Ovary (tissue), 7 donors: ENCODE measurements at regions not wholly inside any gene's neighbourhood (a gene's known extent, or its start where the extent isn't known, plus 50 kb on each side); places are given as distances from the start of the nearest gene placed in this dataset.

Experiments
- DNase-seq, 5 donors: peaks; one replicate each; pipeline ENCODE4 v3.0.0-alpha.2; 2019 to 2020
- H3K27ac ChIP-seq, 2 donors: fragments of 200-600 bp; one replicate each; pipeline versions ENCODE4 v1.5.1 to v1.8.0; 2019 to 2022
- H3K27me3 ChIP-seq: fragments of 200-600 bp; one replicate; pipeline ENCODE4 v1.8.0; 2022
- H3K36me3 ChIP-seq: fragments of 200-600 bp; sonication (generic); one replicate; pipeline ENCODE4 v1.5.1; 2019
- H3K4me1 ChIP-seq: one replicate; pipeline ENCODE4 v1.8.1; 2013; ENCODE audit warnings: mild to moderate bottlenecking, moderate library complexity; ENCODE audit not compliant: insufficient read depth
- H3K4me3 ChIP-seq: fragments of 200-600 bp; sonication (generic); one replicate; pipeline ENCODE4 v1.5.1; 2017
- H3K9me3 ChIP-seq, 2 donors: fragments of 200-600 bp in 1 of 2; sonication (generic) in 1 of 2; one replicate each; pipeline versions ENCODE4 v1.5.1 to v1.8.1; 2013 to 2019; ENCODE audit warnings: mild to moderate bottlenecking in 1 of 2, moderate library complexity in 1 of 2
- EP300 ChIP-seq: sonication (generic); formaldehyde crosslinking; IDR thresholded peaks from one replicate; pipeline ENCODE4 v1.6.1; 2017; ENCODE audit warnings: antibody characterized with exemption
- POLR2A ChIP-seq: fragments of 450-650 bp; IDR thresholded peaks from one replicate; pipeline ENCODE4 v1.6.1; 2017; ENCODE audit warnings: antibody characterized with exemption, mild to moderate bottlenecking, moderate library complexity
- WGBS, 3 donors: extraction: QIAGEN DNeasy Blood & Tissue Kit in 1 of 3; methylation state at CpG; one replicate each; pipeline versions ENCODE4 v1.1.5 to v1.1.7; 2013 to 2017; 5-methylcytosine and 5-hydroxymethylcytosine counted together
- intact Hi-C, 4 donors: fragments of 100-400 bp; cut with DNase I; formaldehyde crosslinking; loops; one replicate each; pipeline versions ENCODE4 v1.11.0 to v1.15.1; 2022 to 2023
- TF ChIP-seq, protein P1 (sequence below), 3 donors: fragments of 450-650 bp in 2 of 3; fragments of 200-600 bp in 1 of 3; IDR thresholded peaks; one replicate each; pipeline versions ENCODE4 v1.5.1 to v1.8.0; 2016 to 2022; ENCODE audit warnings: antibody characterized with exemption in 3 of 3, mild to moderate bottlenecking in 1 of 3
- donor health status: DM: no; HTN: no; CAD: no; lungs with moderate emphysema.
- donor health status: DM: no; HTN: no; CAD: no.
- donor health status: Bipolar disorder and iron deficiency.
- donor health status: DM: no; HTN: no; CAD: no.
- donor health status: DM: yes; HTN: yes; CAD: no.

DNA sequence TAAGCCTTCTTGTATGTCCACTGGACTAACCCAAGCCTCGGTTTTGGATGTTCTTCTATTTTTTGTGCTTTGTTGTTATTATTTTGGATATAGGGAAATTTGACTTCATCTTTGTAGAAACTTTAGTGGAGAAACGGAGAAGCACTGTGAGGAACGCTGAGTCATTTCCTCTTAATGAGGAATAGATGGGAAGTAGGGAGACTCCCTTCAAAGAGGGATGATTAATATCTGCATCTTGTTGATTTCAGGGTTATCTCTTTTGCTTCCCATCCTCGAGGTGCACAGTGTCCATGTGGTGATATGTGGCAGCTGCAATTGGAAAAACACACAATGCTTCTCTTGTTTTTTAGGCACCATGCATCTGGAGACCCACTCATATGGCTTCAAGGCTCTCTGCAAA is 1147.9 kb downstream of the NLGN4X start:
- H3K4me1 ChIP-seq: no peaks in the 10 kb centered on the region
- no peak overlapping the region for H3K27ac ChIP-seq
- intact Hi-C loops: no loop called here
- no peaks in the 10 kb centered on the region for H3K36me3 ChIP-seq
- no peaks in the 10 kb centered on the region for H3K9me3 ChIP-seq
- no peaks in the 10 kb centered on the region for H3K27me3 ChIP-seq
- no peak for TF ChIP-seq POLR2A
- TF ChIP-seq, protein P1, sequence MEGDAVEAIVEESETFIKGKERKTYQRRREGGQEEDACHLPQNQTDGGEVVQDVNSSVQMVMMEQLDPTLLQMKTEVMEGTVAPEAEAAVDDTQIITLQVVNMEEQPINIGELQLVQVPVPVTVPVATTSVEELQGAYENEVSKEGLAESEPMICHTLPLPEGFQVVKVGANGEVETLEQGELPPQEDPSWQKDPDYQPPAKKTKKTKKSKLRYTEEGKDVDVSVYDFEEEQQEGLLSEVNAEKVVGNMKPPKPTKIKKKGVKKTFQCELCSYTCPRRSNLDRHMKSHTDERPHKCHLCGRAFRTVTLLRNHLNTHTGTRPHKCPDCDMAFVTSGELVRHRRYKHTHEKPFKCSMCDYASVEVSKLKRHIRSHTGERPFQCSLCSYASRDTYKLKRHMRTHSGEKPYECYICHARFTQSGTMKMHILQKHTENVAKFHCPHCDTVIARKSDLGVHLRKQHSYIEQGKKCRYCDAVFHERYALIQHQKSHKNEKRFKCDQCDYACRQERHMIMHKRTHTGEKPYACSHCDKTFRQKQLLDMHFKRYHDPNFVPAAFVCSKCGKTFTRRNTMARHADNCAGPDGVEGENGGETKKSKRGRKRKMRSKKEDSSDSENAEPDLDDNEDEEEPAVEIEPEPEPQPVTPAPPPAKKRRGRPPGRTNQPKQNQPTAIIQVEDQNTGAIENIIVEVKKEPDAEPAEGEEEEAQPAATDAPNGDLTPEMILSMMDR (IDR thresholded peaks at IDR 0.05): no peak
- H3K4me3 ChIP-seq: no peak overlapping the region
- 49 to 63% (median 60%) methylated on average over 4 of the region's 4 CpGs for WGBS, 3 donors
- no peak for DNase-seq

DNA sequence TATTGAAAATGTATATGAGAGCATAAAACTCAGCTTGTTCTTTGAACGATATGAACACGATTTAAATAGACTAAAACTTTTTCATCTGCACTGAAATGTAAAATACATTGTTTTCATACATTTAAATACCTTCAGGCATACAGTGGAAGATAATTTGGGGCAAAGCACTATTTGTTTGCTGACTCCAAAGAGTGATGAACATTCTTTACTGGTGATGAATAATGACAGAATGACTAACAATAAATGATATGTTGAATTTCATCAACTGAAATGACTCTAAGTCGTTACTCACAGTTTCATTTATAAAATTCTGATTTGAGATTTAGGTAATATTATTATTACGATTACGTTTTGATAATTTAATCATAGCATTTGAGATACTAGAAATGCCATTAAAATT is 1160.1 kb downstream of the NLGN4X start:
- DNase-seq: no peak
- intact Hi-C loops: no loop called here
- Histone ChIP-seq H3K27me3 (no peaks in the 10 kb centered on the region), H3K4me3 (no peak overlapping the region), H3K9me3 (no peaks in the 10 kb centered on the region), H3K27ac (no peak overlapping the region), H3K36me3 (no peaks in the 10 kb centered on the region), H3K4me1 (no peaks in the 10 kb centered on the region)
- TF ChIP-seq EP300: no peak
- TF ChIP-seq, protein P1 (IDR thresholded peaks at IDR 0.05): no peak
- TF ChIP-seq POLR2A: no peak
- WGBS, 3 donors: 79 to 85% (median 83%) methylated on average over 5 of the region's 5 CpGs

- TF ChIP-seq POLR2A (no peak), EP300 (no peak)
- TF ChIP-seq, protein P1 (IDR thresholded peaks at IDR 0.05): no peak
- 54 to 60% (median 57%) methylated on average over 2 of the region's 2 CpGs for WGBS, 3 donors
These were observed 1170.9 kb downstream of the NLGN4X start for GRCh38 chrX:5057786-5058185.

DNA sequence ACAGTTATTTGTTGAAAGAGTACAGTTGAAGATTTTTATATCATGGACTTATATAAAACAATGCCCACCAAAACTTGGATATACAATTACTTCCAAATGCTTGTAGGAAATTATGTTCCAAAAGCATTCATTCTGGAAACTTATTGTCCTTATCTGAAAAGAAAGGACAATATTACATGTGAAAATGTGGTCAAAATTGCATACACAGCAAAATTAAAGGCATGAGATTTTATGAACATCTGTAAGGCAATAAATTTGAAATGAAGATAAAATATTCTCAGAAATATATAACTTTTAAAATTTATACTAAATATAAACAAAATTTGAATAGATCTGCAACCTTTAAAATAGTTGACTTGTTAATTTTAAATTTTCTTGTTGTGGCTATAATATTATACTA is 1173.8 kb downstream of the NLGN4X start:
- H3K27ac ChIP-seq: no peak overlapping the region
- no peaks in the 10 kb centered on the region for H3K4me1 ChIP-seq
- intact Hi-C loops: no loop called here
- no peaks in the 10 kb centered on the region for H3K36me3 ChIP-seq
- no peak overlapping the region for H3K4me3 ChIP-seq
- H3K9me3 ChIP-seq: no peaks in the 10 kb centered on the region
- TF ChIP-seq EP300 (no peak), POLR2A (no peak)
- TF ChIP-seq, protein P1 (IDR thresholded peaks at IDR 0.05): no peak
- DNase-seq: no peak
- H3K27me3 ChIP-seq: no peaks in the 10 kb centered on the region

More at GRCh38 chrX:5057786-5058185, 1170.9 kb downstream of the NLGN4X start:
- no peaks in the 10 kb centered on the region for H3K9me3 ChIP-seq
- no peak for DNase-seq
- H3K4me3 ChIP-seq: no peak overlapping the region
- no peaks in the 10 kb centered on the region for H3K36me3 ChIP-seq
- intact Hi-C loops: no loop called here
- H3K27ac ChIP-seq: no peak overlapping the region
- H3K4me1 ChIP-seq: no peaks in the 10 kb centered on the region
- H3K27me3 ChIP-seq: no peaks in the 10 kb centered on the region
